Subcutaneous abdominal adipose tissue (tissue), 5 donors: ENCODE measurements at regions not wholly inside any gene's neighbourhood (a gene's known extent, or its start where the extent isn't known, plus 50 kb on each side); places are given as distances from the start of the nearest gene placed in this dataset.
"Not testable (repeated sequence)": the region's sequence is repeated elsewhere in the genome, so short reads cannot be mapped to it uniquely, and the experiment has no call there.

Source experiments
- H3K27ac ChIP-seq: one replicate; pipeline ENCODE4 v1.7.0; 2013; ENCODE audit warnings: low read depth, mild to moderate bottlenecking, inconsistent platforms, low read length, moderate library complexity
- H3K27me3 ChIP-seq, 5 donors: one replicate each; pipeline ENCODE4 v1.7.0; 2013; ENCODE audit warnings: low read length in 5 of 5, inconsistent platforms in 1 of 5; ENCODE audit not compliant: control insufficient read depth in 5 of 5, insufficient read depth in 4 of 5
- H3K36me3 ChIP-seq, 5 donors: one replicate each; pipeline ENCODE4 v1.7.0; 2013; ENCODE audit warnings: low read length in 5 of 5; ENCODE audit not compliant: control insufficient read depth in 5 of 5, insufficient read depth in 5 of 5
- H3K4me1 ChIP-seq, 5 donors: one replicate each; pipeline ENCODE4 v1.7.0; 2013; ENCODE audit warnings: low read length in 5 of 5, mild to moderate bottlenecking in 3 of 5, moderate library complexity in 1 of 5; ENCODE audit not compliant: control insufficient read depth in 5 of 5, insufficient read depth in 5 of 5
- H3K4me3 ChIP-seq, 5 donors: one replicate each; pipeline ENCODE4 v1.7.0; 2013; ENCODE audit warnings: low read length in 5 of 5, low read depth in 1 of 5
- H3K9ac ChIP-seq, 5 donors: one replicate each; pipeline ENCODE4 v1.7.0; 2013; ENCODE audit warnings: low read length in 5 of 5, mild to moderate bottlenecking in 4 of 5, moderate library complexity in 3 of 5
- H3K9me3 ChIP-seq, 5 donors: one replicate each; pipeline ENCODE4 v1.7.0; 2013; ENCODE audit warnings: low read length in 5 of 5; ENCODE audit not compliant: control insufficient read depth in 5 of 5
- donor health status: healthy.
- donor health status: healthy.
- donor health status: healthy.
- donor health status: healthy.
- donor health status: healthy.

DNA sequence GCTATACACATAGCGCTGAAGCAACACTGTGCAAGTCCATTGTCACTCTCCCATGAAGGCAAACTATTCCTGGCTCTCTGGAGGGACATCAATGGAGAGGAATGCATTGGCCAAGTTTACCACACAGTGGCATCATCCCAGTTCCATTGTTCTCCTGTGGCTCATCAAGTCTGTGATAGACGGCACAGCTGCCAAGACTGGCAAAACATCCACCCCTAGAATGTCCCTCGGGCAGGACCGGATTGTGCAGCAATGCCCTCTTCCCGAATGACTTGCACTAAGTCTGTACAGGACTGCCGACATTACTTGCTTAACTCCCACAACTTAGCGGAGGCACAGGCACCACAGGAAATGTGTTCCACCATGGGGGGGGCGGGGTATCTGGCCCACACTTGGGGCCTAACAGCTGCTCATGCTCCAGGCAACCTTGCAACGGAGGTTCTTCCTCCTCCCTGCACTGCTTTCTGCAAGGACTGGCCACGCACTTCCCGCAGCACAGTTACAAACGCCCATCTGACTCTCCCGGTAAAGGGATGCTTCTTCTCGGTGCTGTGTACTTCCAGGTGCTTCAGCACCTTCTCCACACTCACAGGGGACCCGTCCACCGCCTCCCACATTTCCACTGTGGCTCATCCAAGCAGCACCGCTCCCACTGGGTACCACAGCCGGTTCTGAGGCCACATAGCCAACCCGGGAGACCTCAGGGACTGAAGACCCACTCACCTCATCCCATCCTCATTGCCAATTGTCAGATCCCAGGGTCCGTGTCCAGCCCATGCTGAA is 1309.6 kb upstream of the RAG2 start:
- Histone ChIP-seq H3K27me3 (no peaks in the 10 kb centered on the region), H3K36me3 (no peaks in the 10 kb centered on the region), H3K4me3 (no peak overlapping the region), H3K9ac (no peak overlapping the region), H3K9me3 (peaks cover 0 to 6% (median 3%) of the 10 kb centered on the region in 5 donors), H3K4me1 (no peaks in the 10 kb centered on the region), H3K27ac (no peak overlapping the region)

DNA sequence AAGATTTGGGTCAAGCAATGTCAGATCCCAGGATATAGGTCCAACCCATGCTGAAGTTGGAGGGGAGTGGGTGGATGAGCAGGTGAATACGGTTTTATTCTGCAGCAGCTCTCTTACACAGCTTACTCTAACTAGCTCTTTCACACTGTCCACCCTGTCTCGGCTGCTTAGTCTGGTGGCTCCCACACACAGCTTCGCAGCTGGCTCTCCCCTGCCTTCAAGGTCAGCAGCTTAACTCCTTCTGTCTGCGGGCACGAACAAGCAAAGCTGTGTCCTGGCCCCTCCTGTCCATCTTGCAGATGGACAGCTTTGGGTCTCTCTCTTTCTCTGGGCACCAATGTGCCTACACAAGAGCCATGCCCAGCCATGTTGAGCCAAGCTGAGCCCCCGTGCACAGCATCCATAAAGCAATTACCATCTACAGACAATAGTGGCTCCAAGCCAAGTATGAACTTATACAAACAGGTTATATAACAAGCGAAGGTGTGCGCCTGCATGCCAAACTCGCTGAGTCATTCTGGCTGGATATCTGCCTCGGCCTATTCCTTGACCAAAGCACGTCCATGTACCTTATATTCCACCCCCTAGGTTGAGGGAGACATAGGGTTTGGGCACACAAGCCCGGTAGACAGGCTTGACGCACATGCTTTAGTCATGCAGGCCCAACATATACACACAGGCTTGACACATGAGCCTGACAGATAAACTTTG is 1307.8 kb upstream of the RAG2 start:
- Histone ChIP-seq H3K27ac (no peak overlapping the region), H3K4me1 (no peaks in the 10 kb centered on the region), H3K27me3 (no peaks in the 10 kb centered on the region), H3K4me3 (no peak overlapping the region), H3K9ac (no peak overlapping the region), H3K9me3 (peaks cover 0 to 6% (median 3%) of the 10 kb centered on the region in 5 donors), H3K36me3 (no peaks in the 10 kb centered on the region)

DNA sequence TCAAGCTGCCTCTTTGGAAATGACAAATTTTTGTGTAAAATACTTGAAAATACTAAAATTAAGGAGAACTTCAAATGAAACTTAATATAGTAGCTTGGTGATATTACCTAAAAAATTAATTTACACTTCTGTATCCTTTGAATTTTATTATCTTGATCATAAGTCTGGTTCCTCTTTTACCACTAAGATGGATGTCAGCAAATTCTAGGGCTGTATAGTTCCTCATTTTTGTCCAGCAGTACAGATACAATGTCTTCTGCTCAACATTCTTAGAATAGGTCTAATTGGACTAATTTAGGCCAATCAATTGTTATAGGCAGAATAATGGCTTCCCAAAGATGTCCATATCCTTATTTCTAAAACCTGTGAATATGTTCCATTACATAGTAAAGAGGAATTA is 1298.0 kb upstream of the RAG2 start:
- Histone ChIP-seq H3K4me3 (no peak overlapping the region), H3K9me3 (peaks cover 0 to 17% (median 5%) of the 10 kb centered on the region in 5 donors), H3K9ac (no peak overlapping the region), H3K27me3 (no peaks in the 10 kb centered on the region), H3K27ac (no peak overlapping the region), H3K4me1 (no peaks in the 10 kb centered on the region), H3K36me3 (no peaks in the 10 kb centered on the region)

GRCh38 chr11:37881741-37882140 is 1283.7 kb upstream of the RAG2 start:
- no peak overlapping the region for H3K27ac ChIP-seq
- no peaks in the 10 kb centered on the region for H3K27me3 ChIP-seq
- H3K9me3 ChIP-seq, result no peaks in the 10 kb centered on the region
- no peaks in the 10 kb centered on the region for H3K36me3 ChIP-seq
- no peaks in the 10 kb centered on the region for H3K4me1 ChIP-seq
- H3K4me3 ChIP-seq, result no peak overlapping the region
- no peak overlapping the region for H3K9ac ChIP-seq

DNA sequence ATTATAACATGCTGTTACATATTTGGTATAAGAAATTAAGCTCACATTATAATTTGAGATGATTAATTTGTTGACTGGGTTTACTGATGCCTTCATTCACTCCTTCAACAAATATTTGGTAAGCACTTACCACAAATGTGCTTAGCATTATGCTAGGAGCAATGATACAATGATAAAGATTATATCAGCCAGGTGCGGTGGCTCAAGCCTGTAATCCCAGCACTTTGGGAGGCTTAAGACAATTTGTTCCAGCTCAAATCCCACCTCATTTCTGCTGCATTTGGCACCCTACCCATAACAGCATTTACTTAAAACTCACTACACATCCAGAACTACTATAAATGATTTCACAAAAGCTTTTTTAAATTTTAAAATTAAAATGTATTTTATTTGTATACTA is 1263.6 kb upstream of the RAG2 start:
- H3K4me1 ChIP-seq, result no peaks in the 10 kb centered on the region
- no peak overlapping the region for H3K4me3 ChIP-seq
- H3K27me3 ChIP-seq, result no peaks in the 10 kb centered on the region
- no peaks in the 10 kb centered on the region for H3K36me3 ChIP-seq
- H3K9ac ChIP-seq, result no peak overlapping the region
- no peak overlapping the region for H3K27ac ChIP-seq
- no peaks in the 10 kb centered on the region for H3K9me3 ChIP-seq

GRCh38 chr11:37858806-37859537 is 1260.9 kb upstream of the RAG2 start:
- H3K4me3 ChIP-seq, H3K4me1 ChIP-seq, H3K36me3 ChIP-seq, H3K27me3 ChIP-seq, H3K27ac ChIP-seq, H3K9ac ChIP-seq, H3K9me3 ChIP-seq: not testable (repeated sequence)

DNA sequence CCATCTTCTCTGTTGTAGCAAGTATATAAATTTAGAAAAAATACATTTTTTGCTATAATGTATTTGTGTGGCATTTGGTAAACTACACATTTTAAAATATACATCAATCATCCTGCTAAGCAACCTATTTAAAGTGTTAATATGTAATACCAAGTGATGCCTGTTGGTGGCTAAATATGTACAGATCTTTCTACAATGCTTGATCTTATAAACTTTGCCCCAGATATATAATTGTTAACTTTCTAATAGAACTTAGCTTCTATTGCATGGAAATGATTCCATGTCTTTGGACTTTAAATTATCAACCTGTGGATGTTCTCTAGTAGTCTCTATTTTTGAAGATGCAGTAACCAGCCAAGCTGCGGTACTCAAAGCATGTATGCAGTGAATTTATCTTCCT is 1260.4 kb upstream of the RAG2 start:
- H3K27me3 ChIP-seq, result no peaks in the 10 kb centered on the region
- peaks cover 0 to 4% (median 0%) of the 10 kb centered on the region in 5 donors for H3K9me3 ChIP-seq
- H3K4me3 ChIP-seq, result no peak overlapping the region
- no peak overlapping the region for H3K9ac ChIP-seq
- H3K27ac ChIP-seq, result no peak overlapping the region
- no peaks in the 10 kb centered on the region for H3K36me3 ChIP-seq
- H3K4me1 ChIP-seq, result no peaks in the 10 kb centered on the region

DNA sequence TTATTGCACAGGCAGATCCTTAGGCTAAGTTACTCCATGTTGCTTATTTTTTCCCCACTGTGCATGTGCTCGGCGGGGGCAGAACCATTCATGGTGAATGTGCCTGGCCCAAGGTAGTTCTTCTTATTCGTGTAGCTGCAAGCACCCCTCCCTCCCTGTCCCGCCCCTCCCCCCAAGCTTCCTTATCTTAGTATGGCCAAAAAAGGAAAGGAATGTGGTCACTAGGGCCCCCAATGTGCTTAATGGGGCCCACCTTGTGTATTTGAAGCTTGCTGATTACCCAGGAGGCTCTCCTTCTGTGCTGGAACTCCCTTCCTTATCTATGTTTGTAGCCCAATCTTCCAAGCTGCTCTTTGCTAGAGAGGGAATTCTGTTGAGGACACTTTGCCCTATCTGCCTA is 1259.7 kb upstream of the RAG2 start:
- H3K4me1 ChIP-seq, result no peaks in the 10 kb centered on the region
- H3K9me3 ChIP-seq, result peaks cover 0 to 4% (median 0%) of the 10 kb centered on the region in 5 donors
- no peak overlapping the region for H3K9ac ChIP-seq
- no peak overlapping the region for H3K4me3 ChIP-seq
- no peak overlapping the region for H3K27ac ChIP-seq
- H3K36me3 ChIP-seq, result no peaks in the 10 kb centered on the region
- H3K27me3 ChIP-seq, result no peaks in the 10 kb centered on the region

- Histone ChIP-seq H3K27me3 (no peaks in the 10 kb centered on the region), H3K4me1 (no peaks in the 10 kb centered on the region), H3K36me3 (no peaks in the 10 kb centered on the region), H3K4me3 (no peak overlapping the region), H3K9ac (no peak overlapping the region), H3K27ac (no peak overlapping the region), H3K9me3 (no peaks in the 10 kb centered on the region)
These were observed 1251.7 kb upstream of the RAG2 start for GRCh38 chr11:37849706-37850105.

DNA sequence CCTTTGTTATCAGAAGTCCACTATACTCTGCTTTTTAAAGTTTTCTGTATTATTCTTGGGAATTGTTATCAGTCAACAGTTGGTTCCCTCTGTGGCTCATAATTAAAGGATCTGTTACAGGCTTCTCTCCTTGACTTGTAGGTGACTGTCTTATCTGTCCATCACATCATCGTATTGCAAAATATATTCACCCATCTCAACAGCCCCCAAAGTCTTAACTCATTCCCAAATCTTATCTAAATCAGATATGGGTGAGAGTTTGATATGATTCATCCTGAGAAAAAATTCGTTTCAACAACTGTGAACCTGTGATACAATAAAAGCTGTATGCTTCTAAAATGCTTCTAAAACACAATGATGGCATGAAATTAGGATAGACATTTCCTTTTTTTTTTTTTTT is 1245.6 kb upstream of the RAG2 start:
- Histone ChIP-seq H3K9me3 (no peaks in the 10 kb centered on the region), H3K27me3 (no peaks in the 10 kb centered on the region), H3K27ac (no peak overlapping the region), H3K4me1 (no peaks in the 10 kb centered on the region), H3K4me3 (no peak overlapping the region), H3K36me3 (no peaks in the 10 kb centered on the region), H3K9ac (no peak overlapping the region)
